DOHH2 (cell line): ENCODE measurements at regions not wholly inside any gene's neighbourhood (a gene's known extent, or its start where the extent isn't known, plus 50 kb on each side); places are given as distances from the start of the nearest gene placed in this dataset.

Experiments
- CTCF ChIP-seq: fragments of 200-600 bp; sonication (generic); IDR thresholded peaks from one replicate; pipeline ENCODE4 v1.5.1; 2014; ENCODE audit warnings: antibody characterized with exemption, mild to moderate bottlenecking, low read depth, low read length; ENCODE audit not compliant: poor library complexity, severe bottlenecking
- EZH2phosphoT487 ChIP-seq: fragments of 200-600 bp; sonication (generic); IDR thresholded peaks from 2 replicates; pipeline ENCODE4 v1.6.1; 2017; ENCODE audit warnings: borderline replicate concordance, mild to moderate bottlenecking, antibody characterized with exemption, low read length, moderate library complexity, mixed read lengths

DNA sequence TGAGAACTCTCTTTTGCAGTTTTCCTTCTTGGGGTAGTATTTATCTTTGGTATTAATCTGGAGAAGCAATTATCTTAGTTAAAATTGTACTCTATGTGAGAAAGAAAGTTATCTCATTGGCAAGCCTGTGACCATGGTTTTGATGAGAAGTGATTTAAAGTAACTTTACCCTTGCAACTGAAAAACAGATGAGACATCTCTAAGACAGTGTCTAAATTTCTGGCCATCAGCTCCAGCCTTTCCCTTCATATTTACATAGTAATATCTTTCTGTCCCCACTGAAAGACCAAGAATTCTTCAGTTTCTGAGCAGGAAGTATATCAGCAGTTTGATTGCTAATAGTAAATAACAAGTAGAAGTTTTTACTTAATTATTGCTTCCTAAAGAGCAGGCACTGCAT is 386.1 kb upstream of the SYNCRIP start:
- TF ChIP-seq CTCF (no peak), EZH2phosphoT487 (no peak)
